SK-N-MC (cell line): ENCODE measurements at regions not wholly inside any gene's neighbourhood (a gene's known extent, or its start where the extent isn't known, plus 50 kb on each side); places are given as distances from the start of the nearest gene placed in this dataset.

Experiments used
- EZH2 ChIP-seq: fragments of 200-600 bp; sonication (generic); IDR thresholded peaks from one replicate; pipeline ENCODE4 v1.6.1; 2017; ENCODE audit warnings: antibody characterized with exemption
- FOXP2 ChIP-seq: optimal IDR thresholded peaks from 2 replicates; pipeline ENCODE3; 2011; ENCODE audit warnings: mild to moderate bottlenecking, moderate library complexity; ENCODE audit not compliant: insufficient read depth; ENCODE audit errors: extremely low read length, control extremely low read depth
- POLR2AphosphoS5 ChIP-seq: IDR thresholded peaks from 2 replicates; pipeline ENCODE4 v1.6.1; 2012; ENCODE audit warnings: mild to moderate bottlenecking, low read depth, low read length, borderline replicate concordance

DNA sequence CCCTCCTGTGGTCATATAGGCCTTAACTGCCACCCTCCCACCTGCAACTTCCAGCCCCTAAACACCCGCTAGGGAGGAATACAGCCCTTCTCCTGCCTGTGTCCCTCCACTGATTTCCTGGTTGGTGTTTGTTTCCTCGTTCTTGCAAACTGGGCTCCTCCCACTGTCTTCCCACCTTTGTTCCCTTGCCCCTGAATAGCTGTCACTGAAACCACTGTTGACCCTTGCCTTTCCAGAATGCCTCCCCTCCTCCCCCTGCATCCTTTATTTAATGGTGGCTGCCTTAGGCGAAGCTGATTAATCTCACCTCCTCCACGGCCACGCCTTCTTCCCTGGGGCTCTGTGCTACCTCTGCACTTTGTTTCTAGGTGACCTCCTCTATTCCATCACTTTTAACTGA lies 626.7 kb downstream of the BNC2 start:
- no peak for TF ChIP-seq POLR2AphosphoS5
- TF ChIP-seq FOXP2: no peak
- TF ChIP-seq EZH2: no peak
